ENCODE measurements at regions not wholly inside any gene's neighbourhood (a gene's known extent, or its start where the extent isn't known, plus 50 kb on each side); places are given as distances from the start of the nearest gene placed in this dataset.

DNA sequence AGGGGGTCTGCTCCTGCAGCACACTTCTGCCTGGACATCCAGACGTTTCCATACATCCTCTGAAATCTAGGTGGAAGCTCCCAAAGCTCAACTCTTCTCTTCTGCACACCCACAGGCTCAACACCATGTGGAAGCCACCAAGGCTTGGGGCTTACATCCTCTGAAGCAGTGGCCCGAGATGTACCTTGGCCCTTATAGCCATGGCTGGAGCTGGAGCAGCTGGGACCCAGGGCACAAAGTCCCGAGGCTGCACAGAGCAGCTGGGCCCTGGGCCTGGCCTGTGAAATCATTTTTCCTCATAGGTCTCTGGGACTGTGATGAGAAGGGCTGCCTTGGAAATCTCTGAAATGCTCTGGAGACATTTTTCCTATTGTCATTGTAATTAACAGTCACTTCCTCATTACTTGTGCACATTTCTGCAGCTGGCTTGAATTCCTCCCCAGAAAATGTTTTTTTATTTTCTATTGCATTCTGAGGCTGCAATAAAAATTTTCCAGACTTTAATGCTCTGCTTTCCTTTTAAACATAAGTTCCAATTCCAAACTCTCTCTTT, 645.6 kb downstream of the RWDD3 start:
- TF ChIP-seq, protein P1, sequence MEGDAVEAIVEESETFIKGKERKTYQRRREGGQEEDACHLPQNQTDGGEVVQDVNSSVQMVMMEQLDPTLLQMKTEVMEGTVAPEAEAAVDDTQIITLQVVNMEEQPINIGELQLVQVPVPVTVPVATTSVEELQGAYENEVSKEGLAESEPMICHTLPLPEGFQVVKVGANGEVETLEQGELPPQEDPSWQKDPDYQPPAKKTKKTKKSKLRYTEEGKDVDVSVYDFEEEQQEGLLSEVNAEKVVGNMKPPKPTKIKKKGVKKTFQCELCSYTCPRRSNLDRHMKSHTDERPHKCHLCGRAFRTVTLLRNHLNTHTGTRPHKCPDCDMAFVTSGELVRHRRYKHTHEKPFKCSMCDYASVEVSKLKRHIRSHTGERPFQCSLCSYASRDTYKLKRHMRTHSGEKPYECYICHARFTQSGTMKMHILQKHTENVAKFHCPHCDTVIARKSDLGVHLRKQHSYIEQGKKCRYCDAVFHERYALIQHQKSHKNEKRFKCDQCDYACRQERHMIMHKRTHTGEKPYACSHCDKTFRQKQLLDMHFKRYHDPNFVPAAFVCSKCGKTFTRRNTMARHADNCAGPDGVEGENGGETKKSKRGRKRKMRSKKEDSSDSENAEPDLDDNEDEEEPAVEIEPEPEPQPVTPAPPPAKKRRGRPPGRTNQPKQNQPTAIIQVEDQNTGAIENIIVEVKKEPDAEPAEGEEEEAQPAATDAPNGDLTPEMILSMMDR (IDR thresholded peaks at IDR 0.05; ENCODE audit: low read depth, low read length): no peak
- no peak for TF ChIP-seq EZH2phosphoT487 (IDR thresholded peaks at IDR 0.05; ENCODE audit: low read depth)
